Cardiac septum (tissue), 1 donor: ENCODE measurements at regions not wholly inside any gene's neighbourhood (a gene's known extent, or its start where the extent isn't known, plus 50 kb on each side); places are given as distances from the start of the nearest gene placed in this dataset.

ENCODE experiments used
- DNase-seq: peaks from one replicate; pipeline ENCODE4 v3.0.0-alpha.2; 2020; ENCODE audit warnings: low spot score
- intact Hi-C: fragments of 100-400 bp; cut with DNase I; formaldehyde crosslinking; loops from one replicate; pipeline ENCODE4 v1.14.0; 2022
- donor health status: DM: no; HTN: no; CAD: no.

- DNase-seq, result no peak
- intact Hi-C loops, result no loop called here
Observed at GRCh38 chr2:9753276-9753600, 90.0 kb upstream of the TAF1B start.

- intact Hi-C loops, result no loop called here
Observed at GRCh38 chr2:9753665-9754531, 89.4 kb upstream of the TAF1B start.

GRCh38 chr2:9754532-9754887 is 88.8 kb upstream of the TAF1B start:
- intact Hi-C loops, result no loop called here
- DNase-seq, result no peak

More at GRCh38 chr2:9753665-9754531, 89.4 kb upstream of the TAF1B start:
- DNase-seq, result no peak

DNA sequence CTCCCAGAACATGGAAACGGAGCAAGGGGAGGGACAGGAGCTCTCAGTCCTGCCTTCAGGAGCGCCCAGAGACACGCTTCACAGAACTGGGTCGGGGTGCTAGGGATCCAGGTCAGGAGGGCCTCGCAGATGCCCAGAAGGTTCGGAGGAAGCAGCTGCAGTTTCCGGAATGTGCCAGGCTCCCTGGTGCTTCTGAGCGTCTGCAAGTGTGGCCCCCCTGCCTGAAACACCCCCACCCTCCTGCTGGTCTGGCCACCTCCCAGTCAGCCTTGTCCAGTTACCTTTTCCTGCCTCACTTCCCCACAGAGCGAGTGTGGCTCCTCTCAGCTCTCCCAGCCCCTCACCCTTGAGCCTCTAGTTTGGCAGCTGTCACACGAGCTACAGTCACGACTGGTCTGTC is 88.3 kb upstream of the TAF1B start:
- intact Hi-C loops, result loop anchor here (5.0 kb wide), 1 partner anchor 63 kb away; no protein-coding TSS in a partner anchor
- no peak for DNase-seq

- DNase-seq, result no peak
- intact Hi-C loops, result loop anchor here (5.0 kb wide), 1 partner anchor 63 kb away; no protein-coding TSS in a partner anchor
Observed at GRCh38 chr2:9755638-9756037, 87.6 kb upstream of the TAF1B start.

DNA sequence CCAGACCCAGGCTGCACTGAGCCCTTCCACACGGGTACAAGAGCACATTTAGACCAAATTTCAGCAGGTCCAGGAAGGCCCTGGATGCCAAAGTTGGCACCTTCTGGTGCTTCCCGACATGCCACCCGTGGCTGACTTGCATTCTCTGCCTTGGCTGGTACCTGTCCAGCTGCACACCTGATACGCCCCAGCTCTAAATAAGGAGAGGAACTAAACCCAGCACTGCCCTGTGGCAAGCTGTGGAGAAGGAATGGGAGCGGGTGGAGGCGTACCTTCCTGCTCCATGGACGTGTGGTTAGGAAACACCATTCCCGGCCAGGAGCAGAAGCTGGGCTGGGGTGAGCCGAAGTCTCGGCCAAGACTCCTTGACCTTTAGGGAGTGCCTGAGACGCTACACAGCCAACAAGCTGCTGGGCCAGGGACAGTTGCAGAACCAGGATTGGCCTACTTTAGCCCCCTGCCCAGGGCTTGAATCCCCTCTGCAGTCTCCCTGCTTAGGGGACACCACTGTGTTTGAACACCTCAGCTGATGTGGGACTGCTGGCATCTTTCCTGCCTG is 86.5 kb upstream of the TAF1B start:
- no peak for DNase-seq
- intact Hi-C loops, result loop anchor here (5.0 kb wide), 1 partner anchor 64 kb away; no protein-coding TSS in a partner anchor

GRCh38 chr2:9757501-9758264 is 85.6 kb upstream of the TAF1B start:
- intact Hi-C loops, result loop anchor here (2.0 to 5.0 kb wide), 3 partner anchors 19 to 125 kb away; no protein-coding TSS in a partner anchor
- DNase-seq, result peak; percentile 87

GRCh38 chr2:9758741-9759140 is 84.5 kb upstream of the TAF1B start:
- intact Hi-C loops, result loop anchor here (2.0 to 5.0 kb wide), 3 partner anchors 20 to 126 kb away; no protein-coding TSS in a partner anchor
- DNase-seq, result no peak

- intact Hi-C loops, result no loop called here
- no peak for DNase-seq
Observed at GRCh38 chr2:9760069-9760901, 83.0 kb upstream of the TAF1B start.

GRCh38 chr2:9760902-9761228 is 82.4 kb upstream of the TAF1B start:
- intact Hi-C loops, result no loop called here
- no peak for DNase-seq

DNA sequence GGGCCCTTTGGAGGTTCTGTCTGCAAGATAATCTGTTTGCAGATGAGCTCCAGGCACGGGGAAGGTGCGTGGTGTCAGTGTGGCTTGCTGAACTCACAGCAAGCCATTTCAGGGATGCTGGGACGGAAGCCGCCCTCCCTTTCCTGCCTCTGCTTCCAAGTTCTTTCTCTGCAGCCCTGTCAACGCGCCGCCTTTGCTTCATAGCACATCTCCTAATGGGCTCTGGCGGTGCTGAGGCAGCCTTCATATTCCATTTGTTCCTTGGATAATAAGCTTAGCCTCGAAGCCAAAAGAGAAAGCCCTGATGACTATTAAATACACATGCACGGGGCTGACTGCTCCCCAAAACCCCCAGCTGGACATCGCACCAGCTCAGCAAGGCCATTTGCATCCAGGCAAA is 81.7 kb upstream of the TAF1B start:
- intact Hi-C loops, result no loop called here

DNA sequence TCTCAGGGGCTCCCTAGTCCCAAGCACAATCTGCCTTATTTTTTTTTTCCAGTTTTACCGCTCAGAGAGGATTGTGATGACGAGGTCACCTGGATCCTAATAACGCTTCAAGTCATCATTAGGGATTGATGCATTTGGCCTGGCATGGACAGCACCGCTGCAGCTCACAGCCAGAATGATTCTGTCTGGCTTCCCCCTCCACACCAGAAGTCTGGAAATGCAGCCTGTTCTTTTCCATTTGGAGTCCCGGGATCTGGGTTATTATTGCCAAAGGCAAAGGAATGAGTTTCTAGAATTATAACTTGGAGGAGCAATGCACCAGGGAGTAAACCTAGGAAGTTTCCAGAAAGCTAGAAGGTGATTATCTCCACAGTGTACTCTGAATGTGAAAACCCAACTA is 81.1 kb upstream of the TAF1B start:
- DNase-seq, result no peak

More for the DNA sequence above, 81.7 kb upstream of the TAF1B start:
- DNase-seq, result no peak

GRCh38 chr2:9762941-9763340 is 80.3 kb upstream of the TAF1B start:
- DNase-seq, result no peak
- intact Hi-C loops, result no loop called here

More for the DNA sequence above, 81.1 kb upstream of the TAF1B start:
- intact Hi-C loops, result no loop called here

DNA sequence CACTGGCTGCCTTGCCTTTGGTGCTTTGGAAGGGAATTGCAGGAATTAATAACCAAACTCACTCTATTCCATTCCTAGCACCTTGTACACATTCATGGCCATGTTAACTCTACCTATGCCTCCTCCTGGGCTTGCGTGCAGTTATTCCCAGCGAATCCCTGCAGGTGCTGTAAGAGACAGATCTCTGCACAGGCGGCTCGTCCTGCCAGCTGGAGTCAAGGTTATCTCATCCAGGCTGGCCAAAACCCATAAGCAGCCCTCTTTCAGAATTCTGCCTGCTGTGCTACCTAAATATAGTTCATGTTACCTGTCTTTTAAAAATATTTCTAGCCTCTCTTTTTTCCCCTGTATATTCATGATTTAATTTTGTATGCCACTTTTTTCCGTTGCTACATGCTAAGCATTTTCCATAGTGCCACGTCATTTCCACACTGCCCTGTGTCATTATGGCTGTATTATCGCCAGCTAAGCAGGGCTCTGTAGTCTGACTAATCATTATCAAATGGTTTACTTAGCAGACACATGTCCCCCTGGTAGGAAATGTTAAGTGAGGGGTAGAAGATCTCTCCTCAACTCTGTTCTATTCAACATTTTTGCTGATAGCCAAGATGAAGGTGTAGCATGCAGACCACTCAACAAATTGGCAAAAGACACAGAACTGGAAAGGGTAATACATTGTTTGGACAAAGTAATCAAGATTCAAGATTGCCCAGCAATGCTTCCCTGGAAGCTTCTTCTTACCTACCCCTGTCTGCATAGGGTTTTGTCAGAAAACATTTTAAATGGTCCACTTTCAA is 79.7 kb upstream of the TAF1B start:
- intact Hi-C loops, result no loop called here
- no peak for DNase-seq

DNA sequence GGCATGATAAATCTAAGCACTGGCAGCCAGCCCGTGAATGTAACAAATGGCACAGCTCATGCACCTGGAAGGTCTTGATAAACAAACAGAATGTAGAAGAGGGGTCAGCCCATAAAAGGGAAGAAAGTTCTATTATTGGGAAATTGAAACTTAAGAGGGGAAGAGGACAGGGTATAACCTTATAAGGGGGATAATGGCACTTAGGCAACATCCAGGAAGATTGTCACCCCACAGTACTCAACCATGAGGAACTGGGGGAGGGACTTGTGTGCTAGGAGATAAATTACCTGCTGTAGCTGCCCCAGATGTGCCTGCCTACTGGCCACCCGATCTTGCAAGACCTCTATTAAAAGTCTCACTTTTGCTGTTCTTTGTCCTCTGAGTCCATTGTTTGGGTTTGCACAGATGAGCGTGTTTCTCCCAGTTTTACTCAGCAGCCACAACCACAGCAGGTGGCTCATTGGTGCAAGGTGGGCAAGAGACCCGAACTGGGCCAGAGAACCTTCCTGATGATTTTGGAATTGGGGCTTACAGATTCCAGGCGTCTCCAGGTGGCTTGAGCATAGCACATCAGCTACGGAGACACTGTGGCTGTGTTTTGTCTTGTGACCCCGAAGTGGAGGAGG is 79.0 kb upstream of the TAF1B start:
- intact Hi-C loops, result no loop called here

DNA sequence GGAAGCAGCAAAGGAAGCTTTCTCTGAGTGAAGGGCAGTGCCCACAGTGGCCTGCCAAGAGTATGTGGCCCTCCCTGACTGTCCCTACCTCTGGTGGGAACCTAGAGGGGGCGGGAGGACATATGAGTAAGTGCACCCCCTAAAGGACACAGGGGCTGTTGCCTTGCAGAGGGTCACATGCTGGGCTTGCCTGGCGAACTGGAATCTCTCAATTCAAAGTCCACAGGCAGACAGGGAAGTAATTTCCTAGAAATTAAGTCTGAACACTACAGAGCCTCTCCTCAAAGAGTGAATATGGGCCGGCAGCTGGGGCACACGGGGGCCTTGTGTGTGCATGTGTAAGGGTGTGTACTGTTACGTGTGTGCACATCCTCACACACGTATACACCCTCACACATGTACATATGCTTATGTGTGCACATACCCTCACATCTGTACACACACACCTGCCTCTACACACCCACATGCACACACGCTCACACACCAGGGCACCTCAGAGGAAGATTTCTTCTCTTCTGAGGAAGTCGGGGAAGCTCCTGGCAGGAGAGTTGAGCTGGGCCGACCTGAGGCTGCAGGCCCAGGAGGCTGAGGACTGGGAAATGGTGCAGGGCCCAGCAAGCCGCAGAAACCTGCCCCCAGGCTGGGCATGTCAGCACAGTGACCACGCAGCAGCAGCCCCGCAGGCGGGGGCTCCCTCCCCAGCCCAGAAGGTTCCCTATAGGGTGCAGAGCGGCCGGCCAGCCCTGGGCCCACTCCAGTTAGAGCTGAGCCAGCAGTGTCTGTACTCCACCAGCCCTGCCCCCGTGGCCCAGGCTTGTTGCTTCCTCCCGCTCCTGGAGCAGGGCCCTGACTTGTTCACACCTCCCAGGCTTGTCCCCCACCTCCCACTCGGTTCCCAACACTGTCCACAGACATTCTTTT is 77.4 kb upstream of the TAF1B start:
- intact Hi-C loops, result no loop called here
- no peak for DNase-seq

More for the DNA sequence above, 79.0 kb upstream of the TAF1B start:
- no peak for DNase-seq

DNA sequence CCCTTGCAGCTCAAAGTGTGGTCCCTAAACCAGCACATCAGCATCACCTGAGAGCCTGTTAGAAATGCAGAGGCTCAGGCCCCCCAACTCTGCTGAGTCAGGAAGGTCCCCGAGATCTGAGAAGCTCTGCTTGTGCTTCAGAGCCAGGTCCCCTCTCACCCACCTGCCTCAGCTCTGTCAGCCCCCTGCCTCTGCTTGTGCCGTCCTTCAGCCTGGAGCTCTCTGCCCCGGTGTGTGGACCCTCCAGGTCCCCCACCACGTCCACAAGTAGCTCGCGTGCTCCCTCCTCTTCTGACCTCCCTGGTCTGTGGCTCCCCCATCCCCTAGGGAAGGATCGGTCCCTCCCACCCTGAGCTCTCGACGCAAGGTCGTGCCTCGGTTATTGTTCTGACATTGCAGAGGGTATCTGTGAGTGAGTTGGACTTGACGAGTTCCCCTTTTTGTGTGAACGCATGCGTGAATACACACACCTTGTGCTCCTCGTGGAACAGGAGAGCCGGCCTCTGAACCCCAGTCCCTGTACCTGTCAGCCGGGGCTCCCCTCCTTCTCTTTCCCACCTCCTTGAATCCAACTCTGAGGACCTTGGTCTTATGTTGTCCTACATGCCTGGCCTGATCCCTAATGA is 75.5 kb upstream of the TAF1B start:
- no peak for DNase-seq

More for the DNA sequence above, 75.5 kb upstream of the TAF1B start:
- intact Hi-C loops, result no loop called here
